HG03558 (cell line): ENCODE measurements at regions not wholly inside any gene's neighbourhood (a gene's known extent, or its start where the extent isn't known, plus 50 kb on each side); places are given as distances from the start of the nearest gene placed in this dataset.

Experiments
- ATAC-seq: cut with Tn5 transposase; IDR thresholded peaks from one replicate; pipeline ENCODE4 v1.9.1; 2021; ENCODE audit warnings: moderate number of reproducible peaks; ENCODE audit not compliant: unreplicated experiment; ENCODE audit errors: extremely low read depth

- ATAC-seq, result no peak
These were observed 160.8 kb upstream of the ANK2 start for GRCh38 chr4:112888622-112889021.

GRCh38 chr4:112889199-112889598 lies 160.3 kb upstream of the ANK2 start:
- ATAC-seq, result no peak

GRCh38 chr4:112889619-112890527 lies 159.6 kb upstream of the ANK2 start:
- ATAC-seq, result no peak

GRCh38 chr4:112894480-112894879 lies 155.0 kb upstream of the ANK2 start:
- ATAC-seq, result no peak

GRCh38 chr4:112894951-112895350 lies 154.5 kb upstream of the ANK2 start:
- no peak for ATAC-seq

GRCh38 chr4:112895811-112896608 lies 153.4 kb upstream of the ANK2 start:
- no peak for ATAC-seq

GRCh38 chr4:112896609-112897190 lies 152.8 kb upstream of the ANK2 start:
- ATAC-seq, result no peak

GRCh38 chr4:112897543-112897942 lies 151.9 kb upstream of the ANK2 start:
- no peak for ATAC-seq

GRCh38 chr4:112898357-112899141 lies 150.9 kb upstream of the ANK2 start:
- no peak for ATAC-seq

- no peak for ATAC-seq
These were observed 149.0 kb upstream of the ANK2 start for GRCh38 chr4:112900416-112900815.

GRCh38 chr4:112901962-112902411 lies 147.5 kb upstream of the ANK2 start:
- ATAC-seq, result no peak

GRCh38 chr4:112905728-112906127 lies 143.7 kb upstream of the ANK2 start:
- no peak for ATAC-seq

- ATAC-seq, result no peak
These were observed 140.9 kb upstream of the ANK2 start for GRCh38 chr4:112908511-112908910.

GRCh38 chr4:112910109-112910736 lies 139.2 kb upstream of the ANK2 start:
- no peak for ATAC-seq

- ATAC-seq, result no peak
These were observed 132.6 kb upstream of the ANK2 start for GRCh38 chr4:112916868-112917267.

GRCh38 chr4:112923516-112923915 lies 125.9 kb upstream of the ANK2 start:
- ATAC-seq, result no peak

- ATAC-seq, result no peak
These were observed 122.6 kb upstream of the ANK2 start for GRCh38 chr4:112926819-112927218.

- ATAC-seq, result no peak
These were observed 121.9 kb upstream of the ANK2 start for GRCh38 chr4:112927544-112927943.

GRCh38 chr4:112931001-112931400 lies 118.5 kb upstream of the ANK2 start:
- no peak for ATAC-seq

- no peak for ATAC-seq
These were observed 115.7 kb upstream of the ANK2 start for GRCh38 chr4:112933790-112934189.
